IPS DF 4.7 (cell line): ENCODE measurements at regions not wholly inside any gene's neighbourhood (a gene's known extent, or its start where the extent isn't known, plus 50 kb on each side); places are given as distances from the start of the nearest gene placed in this dataset.

ENCODE experiments used
- DNase-seq: peaks from one replicate; pipeline ENCODE4 v3.0.0-alpha.2; 2013; ENCODE audit warnings: low spot score; ENCODE audit errors: extremely low read depth

DNA sequence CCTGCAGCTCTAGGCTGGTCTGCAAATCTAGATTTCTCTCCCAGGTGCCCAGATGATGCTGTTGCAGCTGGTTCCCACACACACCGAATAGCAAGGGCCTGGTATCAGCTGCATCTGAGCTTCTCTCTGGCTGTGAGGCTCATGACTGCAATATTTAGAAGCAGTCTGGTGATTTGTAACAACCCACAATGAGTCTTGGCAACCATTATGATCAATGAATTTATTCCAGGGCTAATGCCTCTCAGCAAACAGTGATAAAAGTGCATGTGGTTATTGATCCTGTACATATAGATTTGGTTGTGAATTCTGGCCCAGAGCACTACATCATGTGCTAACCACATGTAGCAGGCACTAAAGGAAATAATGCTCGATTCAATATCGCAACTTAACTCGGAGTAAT, 114.3 kb downstream of the ASCL4 start:
- no peak for DNase-seq

GRCh38 chr12:107891967-107892366, 117.5 kb downstream of the ASCL4 start:
- no peak for DNase-seq

DNA sequence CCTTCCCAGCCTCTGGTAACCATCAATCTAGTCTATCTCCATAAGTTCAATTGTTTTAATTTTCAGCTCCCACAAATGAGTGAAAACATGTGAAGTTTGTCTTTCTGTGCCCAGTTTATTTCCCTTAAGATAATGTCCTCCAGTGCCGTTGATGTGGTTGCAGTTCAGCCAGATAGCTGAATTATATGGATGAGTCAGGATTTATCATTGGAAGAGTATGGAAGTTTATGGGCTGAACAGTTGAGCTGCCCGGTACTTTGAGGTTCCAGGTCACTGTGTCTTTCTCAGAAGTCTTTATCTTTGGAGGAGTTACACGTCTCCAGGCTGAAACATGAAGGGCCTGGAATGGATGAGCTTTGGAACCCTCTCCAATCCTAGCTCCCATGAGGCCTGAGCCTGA, 120.1 kb downstream of the ASCL4 start:
- DNase-seq: no peak

- DNase-seq: no peak
Measured at GRCh38 chr12:107895966-107896365, 121.5 kb downstream of the ASCL4 start.

DNA sequence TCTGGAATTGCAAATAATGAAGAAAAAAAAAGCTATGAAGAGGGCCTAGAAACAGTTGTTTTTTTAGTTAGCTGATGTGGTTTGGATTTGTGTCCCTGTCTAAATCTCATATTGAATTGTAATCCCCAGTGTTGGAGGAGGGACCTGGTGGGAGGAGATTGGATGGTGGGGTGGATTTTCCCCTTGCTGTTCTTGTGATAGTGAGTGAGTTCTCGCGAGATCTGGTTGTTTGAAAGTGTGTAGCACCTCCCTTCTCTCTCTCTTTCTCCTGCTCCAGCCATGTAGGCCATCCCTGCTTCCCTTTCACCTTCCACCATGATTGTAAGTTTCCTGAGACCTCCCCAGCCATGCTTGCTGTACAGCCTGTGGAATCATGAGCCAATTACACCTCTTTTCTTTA, 126.1 kb downstream of the ASCL4 start:
- DNase-seq: no peak

DNA sequence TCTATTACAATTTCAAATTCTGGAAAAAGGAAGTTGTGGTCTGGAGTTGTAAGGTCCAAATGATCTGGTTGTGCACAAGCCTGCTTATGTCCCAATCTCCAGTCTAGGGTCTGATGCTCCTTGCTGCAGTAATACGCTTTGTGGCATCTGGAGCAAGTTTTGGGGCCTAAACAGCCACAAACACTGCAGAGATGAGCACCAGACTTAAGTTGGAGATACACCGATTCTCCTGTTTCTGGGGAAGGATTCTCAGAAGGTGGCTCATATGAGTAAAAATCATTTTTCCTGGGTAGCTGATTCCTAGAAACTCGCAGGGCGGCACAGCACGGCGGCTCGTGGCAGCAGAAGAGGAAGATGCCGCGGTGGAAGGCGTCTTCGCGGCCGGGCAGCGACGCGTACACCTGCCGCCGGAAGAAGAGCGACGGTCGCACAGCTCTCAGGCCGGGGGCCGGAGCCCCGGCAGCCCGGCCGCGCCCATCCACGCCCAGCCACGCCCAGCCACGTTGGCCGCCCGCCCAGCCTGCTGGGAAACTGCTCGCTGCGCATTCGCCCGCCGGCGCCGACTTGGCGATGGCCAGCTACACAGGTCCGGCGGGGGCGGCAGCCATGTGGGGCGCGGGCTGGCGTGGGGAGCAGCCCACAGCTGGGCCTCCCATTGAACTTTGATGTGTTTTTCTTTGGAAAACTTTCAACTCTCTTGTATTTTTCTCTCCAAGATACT, 129.0 kb downstream of the ASCL4 start:
- no peak for DNase-seq

GRCh38 chr12:107906707-107907106, 132.2 kb downstream of the ASCL4 start:
- no peak for DNase-seq

- DNase-seq: no peak
Measured at GRCh38 chr12:107912421-107913004, 138.0 kb downstream of the ASCL4 start.

GRCh38 chr12:107914460-107914977, 140.0 kb downstream of the ASCL4 start:
- no peak for DNase-seq

- peak; percentile 64 for DNase-seq
Measured at GRCh38 chr12:107917912-107918800, 143.7 kb downstream of the ASCL4 start.

DNA sequence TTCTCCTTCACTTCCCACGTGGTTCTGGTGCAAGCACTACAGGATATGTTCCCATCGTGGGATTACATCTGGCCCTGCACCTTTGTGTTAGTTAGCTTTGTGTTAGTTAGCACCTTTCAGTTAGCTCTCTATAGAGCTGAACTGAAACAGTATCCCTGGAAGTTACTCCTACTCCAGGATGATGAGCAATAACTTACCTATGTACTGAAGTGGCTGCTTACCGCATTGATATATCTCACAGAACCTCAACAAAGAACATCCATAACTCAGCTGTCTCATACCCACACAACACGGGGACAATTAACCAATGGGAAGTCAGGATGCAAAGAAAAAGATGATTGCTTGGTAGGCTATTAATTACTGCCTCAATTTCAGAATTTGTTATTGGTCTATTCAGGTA, 146.6 kb downstream of the ASCL4 start:
- DNase-seq: no peak

- DNase-seq: no peak
Measured at GRCh38 chr12:107925125-107925524, 150.6 kb downstream of the ASCL4 start.

GRCh38 chr12:107929436-107929835, 154.9 kb downstream of the ASCL4 start:
- peak; percentile 49 for DNase-seq

DNA sequence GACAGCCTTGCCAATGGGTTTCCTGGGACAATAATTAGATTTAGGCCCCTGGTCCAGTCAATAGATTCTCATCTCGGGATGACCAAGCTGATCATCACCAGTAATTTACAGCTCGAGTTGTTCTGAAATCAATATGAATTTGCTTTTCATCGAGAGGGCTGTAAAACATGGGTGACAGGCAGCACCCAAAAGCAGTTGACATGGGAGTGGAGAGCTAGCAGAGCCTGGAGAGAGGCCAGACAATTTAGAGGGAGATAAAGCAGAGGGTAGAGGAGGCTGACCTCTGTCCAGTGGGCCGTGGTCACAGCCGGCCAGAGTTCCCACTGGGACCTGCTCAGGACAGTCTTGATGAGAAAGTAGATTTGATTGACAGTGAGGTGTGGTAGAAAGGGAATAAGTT, 157.3 kb downstream of the ASCL4 start:
- no peak for DNase-seq

- DNase-seq: no peak
Measured at GRCh38 chr12:107938446-107938845, 163.9 kb downstream of the ASCL4 start.

GRCh38 chr12:107948391-107948945, 174.0 kb downstream of the ASCL4 start:
- DNase-seq: no peak

DNA sequence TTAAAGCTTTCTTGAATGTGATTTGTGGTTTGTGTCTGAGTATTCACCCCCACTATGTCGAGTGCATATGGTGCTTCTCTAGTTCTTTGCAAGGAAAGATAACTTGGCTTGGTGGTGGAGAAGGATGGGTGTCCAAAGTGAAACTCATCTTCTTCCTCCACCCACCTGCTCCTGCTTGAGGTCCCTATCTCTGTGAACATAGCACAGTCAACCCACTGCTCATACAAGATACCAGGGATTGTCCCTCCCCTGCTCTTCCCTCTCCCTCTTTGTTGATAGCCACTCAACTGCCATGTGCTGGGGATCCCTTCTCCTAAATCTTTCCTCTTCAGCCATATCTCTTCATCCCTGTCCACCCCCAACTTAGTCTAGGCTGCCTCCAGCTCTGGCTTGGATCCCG, 176.5 kb downstream of the ASCL4 start:
- no peak for DNase-seq

GRCh38 chr12:107955966-107956643, 173.0 kb upstream of the WSCD2 start:
- no peak for DNase-seq

- DNase-seq: no peak
Measured at GRCh38 chr12:107957459-107957858, 171.6 kb upstream of the WSCD2 start.

DNA sequence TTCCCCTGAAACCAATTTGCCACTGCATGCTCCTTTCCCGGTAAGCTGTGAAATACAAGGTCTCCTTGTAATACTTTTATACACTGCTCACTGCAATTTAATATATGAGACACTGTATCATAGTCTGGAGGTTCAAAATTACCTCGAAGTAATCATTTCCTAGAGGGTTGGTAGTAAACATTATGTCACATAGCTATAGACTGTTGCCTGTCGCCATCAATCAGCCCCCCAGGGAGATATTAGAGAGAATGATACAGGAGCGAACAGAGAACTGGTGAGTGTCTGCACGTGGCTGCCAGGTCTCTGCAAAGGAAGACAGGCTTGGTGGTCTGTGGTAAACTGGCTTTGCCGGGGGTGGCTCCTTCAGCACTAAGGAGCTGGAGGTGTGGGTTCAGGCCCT, 165.5 kb upstream of the WSCD2 start:
- no peak for DNase-seq

DNA sequence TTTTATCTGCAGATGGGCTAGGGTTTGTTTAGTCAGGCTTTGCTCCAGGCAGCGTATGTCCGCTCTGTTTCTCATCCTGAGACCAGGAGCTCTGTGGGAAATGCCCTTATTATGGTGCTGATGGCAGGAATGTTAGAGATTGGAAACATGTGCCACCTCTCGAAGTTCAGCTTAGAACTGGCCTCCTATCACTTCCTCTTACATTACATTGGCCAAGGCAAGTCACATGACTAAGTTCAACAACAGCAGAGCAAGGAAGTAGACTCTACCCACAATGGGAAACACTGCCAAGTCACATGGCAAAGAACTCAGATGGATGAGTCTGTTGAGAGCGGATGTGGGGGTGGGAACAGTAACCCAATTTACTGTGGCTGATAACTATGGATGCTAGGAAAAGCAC, 161.9 kb upstream of the WSCD2 start:
- no peak for DNase-seq
